ENCODE measurements at regions not wholly inside any gene's neighbourhood (a gene's known extent, or its start where the extent isn't known, plus 50 kb on each side); places are given as distances from the start of the nearest gene placed in this dataset.

DNA sequence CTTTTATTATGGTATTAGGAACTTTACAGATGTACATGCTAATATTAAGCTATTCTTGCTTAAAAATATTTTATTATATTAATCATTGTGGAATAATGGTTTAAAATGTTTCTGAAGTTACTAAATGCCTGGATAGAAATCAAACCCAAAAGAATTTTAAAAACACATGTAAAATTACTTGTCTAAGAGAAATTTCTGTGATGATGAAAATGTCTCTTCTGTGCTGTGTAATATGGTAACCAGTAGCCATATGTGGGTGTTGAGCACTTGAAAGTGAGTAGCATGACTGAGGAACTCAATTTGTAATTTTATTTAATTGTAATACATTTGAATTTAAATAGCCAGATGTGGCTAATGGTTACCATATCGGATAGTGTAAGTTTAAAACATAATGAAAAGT, 66.7 kb upstream of the HSPB3 start:
- intact Hi-C loops (cut with micrococcal nuclease; ENCODE audit: unreplicated experiment): no loop called here
- no TSS peak for BruUV-seq (replicated peaks)
- H3K36me3 Mint-ChIP-seq (ENCODE audit: insufficient read depth, unreplicated experiment): no peaks in the 10 kb centered on the region
- CTCF ChIA-PET: no interaction called here
- H3K27me3 Mint-ChIP-seq (ENCODE audit: unreplicated experiment): no peaks in the 10 kb centered on the region
- no peak for DNase-seq
- H3K9me3 Mint-ChIP-seq (ENCODE audit: low read depth, unreplicated experiment): no peaks in the 10 kb centered on the region
- no peak overlapping the region for H3K27ac Mint-ChIP-seq (ENCODE audit: unreplicated experiment)
- no peak overlapping the region for H3K4me3 Mint-ChIP-seq (ENCODE audit: low read depth, unreplicated experiment)
- H3K4me1 Mint-ChIP-seq (ENCODE audit: low read depth, unreplicated experiment): no peaks in the 10 kb centered on the region
- TF ChIP-seq, protein P1, sequence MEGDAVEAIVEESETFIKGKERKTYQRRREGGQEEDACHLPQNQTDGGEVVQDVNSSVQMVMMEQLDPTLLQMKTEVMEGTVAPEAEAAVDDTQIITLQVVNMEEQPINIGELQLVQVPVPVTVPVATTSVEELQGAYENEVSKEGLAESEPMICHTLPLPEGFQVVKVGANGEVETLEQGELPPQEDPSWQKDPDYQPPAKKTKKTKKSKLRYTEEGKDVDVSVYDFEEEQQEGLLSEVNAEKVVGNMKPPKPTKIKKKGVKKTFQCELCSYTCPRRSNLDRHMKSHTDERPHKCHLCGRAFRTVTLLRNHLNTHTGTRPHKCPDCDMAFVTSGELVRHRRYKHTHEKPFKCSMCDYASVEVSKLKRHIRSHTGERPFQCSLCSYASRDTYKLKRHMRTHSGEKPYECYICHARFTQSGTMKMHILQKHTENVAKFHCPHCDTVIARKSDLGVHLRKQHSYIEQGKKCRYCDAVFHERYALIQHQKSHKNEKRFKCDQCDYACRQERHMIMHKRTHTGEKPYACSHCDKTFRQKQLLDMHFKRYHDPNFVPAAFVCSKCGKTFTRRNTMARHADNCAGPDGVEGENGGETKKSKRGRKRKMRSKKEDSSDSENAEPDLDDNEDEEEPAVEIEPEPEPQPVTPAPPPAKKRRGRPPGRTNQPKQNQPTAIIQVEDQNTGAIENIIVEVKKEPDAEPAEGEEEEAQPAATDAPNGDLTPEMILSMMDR (IDR thresholded peaks at IDR 0.05; ENCODE audit: unreplicated experiment): no peak

DNA sequence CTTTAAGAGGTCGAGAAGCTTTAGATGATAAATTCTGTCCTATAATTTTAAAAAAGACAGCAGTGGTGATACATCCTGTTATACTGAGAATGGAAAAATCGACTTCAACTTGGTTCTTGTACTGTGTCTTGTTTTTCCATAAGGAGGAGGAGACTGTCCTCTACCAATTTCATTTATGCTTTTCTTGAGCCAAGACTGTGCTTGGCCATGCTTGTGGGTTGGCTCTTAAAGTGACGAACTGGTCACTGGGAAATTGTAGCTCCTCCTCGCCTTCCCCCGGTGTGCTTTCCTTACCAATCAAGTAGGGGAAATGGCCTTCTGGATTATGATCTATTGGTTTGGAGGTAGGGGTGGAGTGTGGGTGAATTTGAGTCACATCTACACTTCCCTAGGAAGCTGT, 67.1 kb upstream of the HSPB3 start:
- Mint-ChIP-seq H3K9me3 (ENCODE audit: low read depth, unreplicated experiment) (no peaks in the 10 kb centered on the region), H3K27ac (ENCODE audit: unreplicated experiment) (no peak overlapping the region), H3K4me1 (ENCODE audit: low read depth, unreplicated experiment) (no peaks in the 10 kb centered on the region), H3K36me3 (ENCODE audit: insufficient read depth, unreplicated experiment) (no peaks in the 10 kb centered on the region), H3K4me3 (ENCODE audit: low read depth, unreplicated experiment) (no peak overlapping the region), H3K27me3 (ENCODE audit: unreplicated experiment) (no peaks in the 10 kb centered on the region)
- CTCF ChIA-PET: no interaction called here
- TF ChIP-seq, protein P1 (IDR thresholded peaks at IDR 0.05; ENCODE audit: unreplicated experiment): no peak
- DNase-seq: no peak
- no TSS peak for BruUV-seq (replicated peaks)
- intact Hi-C loops (cut with micrococcal nuclease; ENCODE audit: unreplicated experiment): no loop called here

DNA sequence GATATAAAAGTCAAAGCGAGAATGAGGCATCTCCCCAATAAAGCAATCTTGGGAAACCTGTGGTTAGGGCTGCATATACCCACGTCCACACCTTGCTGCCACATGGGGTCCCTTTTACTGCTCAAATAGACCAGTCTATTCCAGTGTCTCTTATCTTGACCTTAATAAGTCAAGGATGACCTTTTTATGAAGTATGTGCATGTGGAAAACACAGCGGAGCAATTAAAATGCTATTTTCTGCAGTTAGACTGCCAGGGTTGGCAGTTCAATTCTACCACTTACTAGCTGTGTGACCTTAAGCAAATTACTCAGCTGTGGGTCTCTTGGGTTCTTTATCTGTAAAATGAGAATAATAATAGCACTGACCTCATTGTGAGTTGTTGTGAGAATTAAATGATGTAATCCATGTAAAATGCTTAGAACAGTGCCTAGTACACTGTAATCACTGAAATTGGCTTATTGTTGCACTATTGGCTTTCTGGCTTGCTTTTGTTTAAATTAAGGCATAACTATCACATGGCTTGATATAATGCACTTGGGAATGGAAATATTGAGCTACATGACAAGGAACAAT, 67.8 kb upstream of the HSPB3 start:
- no peaks in the 10 kb centered on the region for H3K9me3 Mint-ChIP-seq (ENCODE audit: low read depth, unreplicated experiment)
- TF ChIP-seq, protein P1 (IDR thresholded peaks at IDR 0.05; ENCODE audit: unreplicated experiment): no peak
- CTCF ChIA-PET: no interaction called here
- no TSS peak for BruUV-seq (replicated peaks)
- intact Hi-C loops (cut with micrococcal nuclease; ENCODE audit: unreplicated experiment): no loop called here
- no peak overlapping the region for H3K4me3 Mint-ChIP-seq (ENCODE audit: low read depth, unreplicated experiment)
- DNase-seq: no peak
- no peak overlapping the region for H3K27ac Mint-ChIP-seq (ENCODE audit: unreplicated experiment)
- H3K27me3 Mint-ChIP-seq (ENCODE audit: unreplicated experiment): no peaks in the 10 kb centered on the region
- no peaks in the 10 kb centered on the region for H3K36me3 Mint-ChIP-seq (ENCODE audit: insufficient read depth, unreplicated experiment)
- H3K4me1 Mint-ChIP-seq (ENCODE audit: low read depth, unreplicated experiment): no peaks in the 10 kb centered on the region

DNA sequence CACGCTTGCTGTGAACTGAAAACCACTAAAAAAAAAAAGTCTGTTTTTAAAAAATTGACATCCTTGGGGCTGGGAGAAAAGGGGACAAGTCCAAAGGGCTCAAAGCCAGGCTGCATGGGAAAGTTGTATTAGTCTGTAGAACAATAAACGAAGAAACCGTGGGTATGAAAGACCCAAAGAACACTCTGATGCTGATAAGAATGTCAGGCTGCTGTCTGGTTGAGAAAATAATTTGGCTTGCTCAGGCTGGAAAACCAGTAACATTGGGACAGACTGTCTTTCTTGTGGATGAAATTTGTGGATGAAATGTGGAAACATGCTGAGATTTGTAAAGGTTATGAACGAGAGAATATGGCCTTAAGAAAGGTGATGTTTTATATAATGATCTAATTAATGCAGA, 68.5 kb upstream of the HSPB3 start:
- Mint-ChIP-seq H3K9me3 (ENCODE audit: low read depth, unreplicated experiment) (no peaks in the 10 kb centered on the region), H3K4me1 (ENCODE audit: low read depth, unreplicated experiment) (no peaks in the 10 kb centered on the region), H3K36me3 (ENCODE audit: insufficient read depth, unreplicated experiment) (no peaks in the 10 kb centered on the region), H3K27me3 (ENCODE audit: unreplicated experiment) (no peaks in the 10 kb centered on the region), H3K4me3 (ENCODE audit: low read depth, unreplicated experiment) (no peak overlapping the region), H3K27ac (ENCODE audit: unreplicated experiment) (no peak overlapping the region)
- DNase-seq: no peak
- no TSS peak for BruUV-seq (replicated peaks)
- TF ChIP-seq, protein P1 (IDR thresholded peaks at IDR 0.05; ENCODE audit: unreplicated experiment): no peak
- intact Hi-C loops (cut with micrococcal nuclease; ENCODE audit: unreplicated experiment): no loop called here
- CTCF ChIA-PET: no interaction called here
